ENCODE measurements at regions not wholly inside any gene's neighbourhood (a gene's known extent, or its start where the extent isn't known, plus 50 kb on each side); places are given as distances from the start of the nearest gene placed in this dataset.
"Not testable (repeated sequence)": the region's sequence is repeated elsewhere in the genome, so short reads cannot be mapped to it uniquely, and the experiment has no call there.

DNA sequence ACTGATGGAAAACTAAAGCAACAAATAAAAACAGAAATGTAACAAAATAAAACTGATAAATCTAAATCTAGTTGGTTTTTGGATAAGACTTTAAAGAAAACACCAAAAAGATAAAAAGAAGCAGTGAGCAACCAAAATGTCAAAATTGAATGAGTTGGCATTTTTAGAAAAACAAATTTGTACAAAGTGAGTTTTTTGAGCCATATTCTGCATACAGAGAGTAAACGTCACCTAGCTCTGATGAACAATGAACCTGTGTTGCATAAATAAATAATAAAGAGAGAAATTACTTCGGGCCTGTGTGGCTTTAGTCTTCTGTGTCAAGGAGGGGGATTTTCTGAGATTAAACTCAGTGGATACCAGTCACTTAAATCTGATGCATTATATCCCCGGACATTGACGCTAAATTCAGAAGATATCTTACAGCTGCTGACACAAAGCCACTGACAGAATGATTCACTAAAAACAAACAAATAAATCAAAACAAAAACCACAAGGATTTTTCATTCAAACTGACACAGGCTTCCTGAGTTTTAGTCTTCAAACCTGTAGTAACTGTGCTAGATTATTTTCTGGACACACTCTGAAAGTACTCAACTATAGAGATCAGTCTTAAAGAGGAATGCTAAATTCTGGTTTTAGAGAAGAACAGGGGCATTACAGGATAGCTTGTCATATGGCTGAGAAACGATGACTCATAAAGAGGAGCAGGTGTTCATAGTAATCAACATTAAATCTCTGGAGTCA lies 403.5 kb upstream of the ST8SIA4 start:
- Histone ChIP-seq H2AFZ (ENCODE audit: low read length) (no peak overlapping the region), H3K9ac (ENCODE audit: low read depth, low read length, poor library complexity, severe bottlenecking) (no peak overlapping the region), H3K36me3 (ENCODE audit: insufficient read depth, low read length) (no peaks in the 10 kb centered on the region), H3K4me3 (ENCODE audit: low read length, poor library complexity, severe bottlenecking) (no peak overlapping the region), H3K9me2 (replicated peaks; ENCODE audit: low read depth, low read length) (no peaks in the 10 kb centered on the region), H3K79me2 (ENCODE audit: insufficient read depth, low read length) (no peaks in the 10 kb centered on the region), H4K20me1 (ENCODE audit: insufficient read depth, low read length, poor library complexity, severe bottlenecking) (no peaks in the 10 kb centered on the region), H3F3A (ENCODE audit: low read depth) (no peaks in the 10 kb centered on the region), H3K9me3 (ENCODE audit: insufficient read depth, low read depth, low read length) (no peaks in the 10 kb centered on the region), H3K4me1 (ENCODE audit: insufficient read depth, low read length, poor library complexity, severe bottlenecking) (no peaks in the 10 kb centered on the region), H3K27me3 (ENCODE audit: insufficient read depth, low read length, poor library complexity, severe bottlenecking) (no peaks in the 10 kb centered on the region), H3K4me2 (ENCODE audit: low read depth, low read length, poor library complexity, severe bottlenecking) (no peak overlapping the region)
- TF ChIP-seq EZH2phosphoT487 (IDR thresholded peaks at IDR 0.05; ENCODE audit: borderline replicate concordance) = no peak
- TF ChIP-seq, protein P1, sequence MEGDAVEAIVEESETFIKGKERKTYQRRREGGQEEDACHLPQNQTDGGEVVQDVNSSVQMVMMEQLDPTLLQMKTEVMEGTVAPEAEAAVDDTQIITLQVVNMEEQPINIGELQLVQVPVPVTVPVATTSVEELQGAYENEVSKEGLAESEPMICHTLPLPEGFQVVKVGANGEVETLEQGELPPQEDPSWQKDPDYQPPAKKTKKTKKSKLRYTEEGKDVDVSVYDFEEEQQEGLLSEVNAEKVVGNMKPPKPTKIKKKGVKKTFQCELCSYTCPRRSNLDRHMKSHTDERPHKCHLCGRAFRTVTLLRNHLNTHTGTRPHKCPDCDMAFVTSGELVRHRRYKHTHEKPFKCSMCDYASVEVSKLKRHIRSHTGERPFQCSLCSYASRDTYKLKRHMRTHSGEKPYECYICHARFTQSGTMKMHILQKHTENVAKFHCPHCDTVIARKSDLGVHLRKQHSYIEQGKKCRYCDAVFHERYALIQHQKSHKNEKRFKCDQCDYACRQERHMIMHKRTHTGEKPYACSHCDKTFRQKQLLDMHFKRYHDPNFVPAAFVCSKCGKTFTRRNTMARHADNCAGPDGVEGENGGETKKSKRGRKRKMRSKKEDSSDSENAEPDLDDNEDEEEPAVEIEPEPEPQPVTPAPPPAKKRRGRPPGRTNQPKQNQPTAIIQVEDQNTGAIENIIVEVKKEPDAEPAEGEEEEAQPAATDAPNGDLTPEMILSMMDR (conservative IDR thresholded peaks at IDR 0.05; ENCODE audit: low read length) = no peak

DNA sequence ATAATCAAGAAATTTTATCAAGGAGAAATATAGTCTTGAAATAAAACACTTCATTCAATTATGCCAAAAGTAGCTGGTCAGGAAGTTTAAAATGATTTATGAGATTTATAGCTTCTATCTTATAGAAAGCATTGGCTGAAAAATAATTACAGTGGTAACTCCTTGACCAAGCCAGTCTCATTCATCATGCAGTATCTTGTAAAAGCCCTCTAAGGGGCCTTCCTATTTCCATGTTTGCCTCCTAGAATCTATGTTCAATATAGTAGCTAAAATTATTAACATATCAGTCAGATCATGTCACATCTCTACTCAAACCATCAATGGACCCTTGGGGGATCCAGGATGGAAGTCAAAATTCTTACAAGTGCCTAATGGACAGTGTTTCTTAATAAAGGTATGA lies 393.4 kb upstream of the ST8SIA4 start:
- H3K4me3 ChIP-seq (ENCODE audit: low read length, poor library complexity, severe bottlenecking) = no peak overlapping the region
- H2AFZ ChIP-seq (ENCODE audit: low read length) = no peak overlapping the region
- TF ChIP-seq, protein P1 (conservative IDR thresholded peaks at IDR 0.05; ENCODE audit: low read length) = no peak
- no peak for TF ChIP-seq EZH2phosphoT487 (IDR thresholded peaks at IDR 0.05; ENCODE audit: borderline replicate concordance)
- no peaks in the 10 kb centered on the region for H3K9me3 ChIP-seq (ENCODE audit: insufficient read depth, low read depth, low read length)
- no peaks in the 10 kb centered on the region for H3K27me3 ChIP-seq (ENCODE audit: insufficient read depth, low read length, poor library complexity, severe bottlenecking)
- no peak overlapping the region for H3K4me2 ChIP-seq (ENCODE audit: low read depth, low read length, poor library complexity, severe bottlenecking)
- no peaks in the 10 kb centered on the region for H3K9me2 ChIP-seq (replicated peaks; ENCODE audit: low read depth, low read length)
- H3F3A ChIP-seq (ENCODE audit: low read depth) = no peaks in the 10 kb centered on the region
- H4K20me1 ChIP-seq (ENCODE audit: insufficient read depth, low read length, poor library complexity, severe bottlenecking) = no peaks in the 10 kb centered on the region
- H3K36me3 ChIP-seq (ENCODE audit: insufficient read depth, low read length) = no peaks in the 10 kb centered on the region
- H3K79me2 ChIP-seq (ENCODE audit: insufficient read depth, low read length) = no peaks in the 10 kb centered on the region
- no peaks in the 10 kb centered on the region for H3K4me1 ChIP-seq (ENCODE audit: insufficient read depth, low read length, poor library complexity, severe bottlenecking)
- H3K9ac ChIP-seq (ENCODE audit: low read depth, low read length, poor library complexity, severe bottlenecking) = no peak overlapping the region

DNA sequence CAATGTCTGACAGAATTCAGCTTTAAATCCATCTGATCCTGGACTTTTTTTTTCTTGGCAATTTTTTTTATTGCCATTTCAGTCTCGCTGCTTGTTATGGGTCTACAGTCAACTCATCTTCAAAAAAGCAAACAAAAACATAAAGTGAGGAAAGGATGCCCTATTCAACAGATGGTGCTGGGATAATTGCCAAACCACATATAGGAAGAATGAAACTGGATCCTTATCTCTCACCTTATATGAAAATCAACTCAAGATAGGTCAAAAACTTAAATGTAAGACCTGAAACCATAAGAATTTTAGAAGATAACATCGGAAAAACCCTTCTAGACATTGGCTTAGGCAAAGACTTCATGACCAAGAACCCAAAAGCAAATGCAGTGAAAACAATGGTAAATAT lies 389.1 kb upstream of the ST8SIA4 start:
- no peak overlapping the region for H3K9ac ChIP-seq (ENCODE audit: low read depth, low read length, poor library complexity, severe bottlenecking)
- no peaks in the 10 kb centered on the region for H3K36me3 ChIP-seq (ENCODE audit: insufficient read depth, low read length)
- no peaks in the 10 kb centered on the region for H3K79me2 ChIP-seq (ENCODE audit: insufficient read depth, low read length)
- no peak overlapping the region for H3K4me3 ChIP-seq (ENCODE audit: low read length, poor library complexity, severe bottlenecking)
- H3K4me2 ChIP-seq (ENCODE audit: low read depth, low read length, poor library complexity, severe bottlenecking) = no peak overlapping the region
- H3K4me1 ChIP-seq (ENCODE audit: insufficient read depth, low read length, poor library complexity, severe bottlenecking) = no peaks in the 10 kb centered on the region
- H4K20me1 ChIP-seq (ENCODE audit: insufficient read depth, low read length, poor library complexity, severe bottlenecking) = no peaks in the 10 kb centered on the region
- TF ChIP-seq, protein P1 (conservative IDR thresholded peaks at IDR 0.05; ENCODE audit: low read length) = no peak
- TF ChIP-seq EZH2phosphoT487 (IDR thresholded peaks at IDR 0.05; ENCODE audit: borderline replicate concordance) = no peak
- no peaks in the 10 kb centered on the region for H3K27me3 ChIP-seq (ENCODE audit: insufficient read depth, low read length, poor library complexity, severe bottlenecking)
- no peaks in the 10 kb centered on the region for H3K9me3 ChIP-seq (ENCODE audit: insufficient read depth, low read depth, low read length)
- no peaks in the 10 kb centered on the region for H3K9me2 ChIP-seq (replicated peaks; ENCODE audit: low read depth, low read length)
- H3F3A ChIP-seq (ENCODE audit: low read depth) = no peaks in the 10 kb centered on the region
- no peak overlapping the region for H2AFZ ChIP-seq (ENCODE audit: low read length)

DNA sequence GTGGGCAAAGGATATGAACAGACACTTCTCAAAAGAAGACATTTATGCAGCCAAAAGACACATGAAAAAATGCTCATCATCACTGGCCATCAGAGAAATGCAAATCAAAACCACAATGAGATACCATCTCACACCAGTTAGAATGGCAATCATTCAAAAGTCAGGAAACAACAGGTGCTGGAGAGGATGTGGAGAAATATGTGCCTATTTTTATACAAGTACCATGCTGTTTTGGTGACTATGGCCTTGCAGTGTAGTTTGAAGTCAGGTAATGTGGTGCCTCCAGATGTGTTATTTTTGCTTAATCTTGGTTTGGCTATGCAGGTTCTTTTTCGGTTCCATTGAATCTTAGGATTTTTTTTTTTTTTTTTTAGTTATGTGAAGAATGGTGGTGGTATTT lies 387.7 kb upstream of the ST8SIA4 start:
- H3K9me3 ChIP-seq (ENCODE audit: insufficient read depth, low read depth, low read length); H3K4me1 ChIP-seq (ENCODE audit: insufficient read depth, low read length, poor library complexity, severe bottlenecking); H3K4me3 ChIP-seq (ENCODE audit: low read length, poor library complexity, severe bottlenecking); H3K27me3 ChIP-seq (ENCODE audit: insufficient read depth, low read length, poor library complexity, severe bottlenecking); H3K4me2 ChIP-seq (ENCODE audit: low read depth, low read length, poor library complexity, severe bottlenecking); H4K20me1 ChIP-seq (ENCODE audit: insufficient read depth, low read length, poor library complexity, severe bottlenecking); H3K9me2 ChIP-seq (replicated peaks; ENCODE audit: low read depth, low read length); H3K79me2 ChIP-seq (ENCODE audit: insufficient read depth, low read length); H3F3A ChIP-seq (ENCODE audit: low read depth); H3K36me3 ChIP-seq (ENCODE audit: insufficient read depth, low read length); H3K9ac ChIP-seq (ENCODE audit: low read depth, low read length, poor library complexity, severe bottlenecking); H2AFZ ChIP-seq (ENCODE audit: low read length): not testable (repeated sequence)
